Epithelial cell of prostate (primary cell): ENCODE measurements at regions not wholly inside any gene's neighbourhood (a gene's known extent, or its start where the extent isn't known, plus 50 kb on each side); places are given as distances from the start of the nearest gene placed in this dataset.

Experiments
- DNase-seq: peaks from one replicate; pipeline ENCODE4 v3.0.0-alpha.2; 2011; ENCODE audit warnings: low read depth, low spot score
- H3K27ac ChIP-seq: fragments of 450-650 bp; 2 replicates; pipeline ENCODE4 v1.5.1; 2017; ENCODE audit warnings: mild to moderate bottlenecking

GRCh38 chr13:83620530-83621220 lies 261.6 kb downstream of the SLITRK1 start:
- peak overlapping the region; percentile 31 for H3K27ac ChIP-seq
- DNase-seq = no peak

DNA sequence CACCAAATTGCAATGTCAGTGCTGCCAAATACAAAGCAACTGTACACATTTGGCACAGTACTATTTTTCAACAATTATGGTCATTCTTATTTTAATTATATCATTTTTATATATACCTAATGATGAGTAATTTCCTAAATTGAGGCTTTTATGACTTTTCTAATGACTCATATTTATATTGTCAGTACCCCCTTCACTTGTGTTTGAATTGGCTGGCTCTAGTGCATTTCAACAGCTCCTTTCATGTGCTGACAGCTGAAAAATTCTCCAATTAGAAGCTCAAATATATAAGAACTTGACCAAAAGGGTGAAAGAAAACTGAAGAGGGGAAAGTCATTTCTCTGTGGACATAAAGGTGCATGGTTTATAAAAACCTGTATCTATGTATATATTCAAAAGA lies 263.3 kb downstream of the SLITRK1 start:
- no peak overlapping the region for H3K27ac ChIP-seq
- no peak for DNase-seq

DNA sequence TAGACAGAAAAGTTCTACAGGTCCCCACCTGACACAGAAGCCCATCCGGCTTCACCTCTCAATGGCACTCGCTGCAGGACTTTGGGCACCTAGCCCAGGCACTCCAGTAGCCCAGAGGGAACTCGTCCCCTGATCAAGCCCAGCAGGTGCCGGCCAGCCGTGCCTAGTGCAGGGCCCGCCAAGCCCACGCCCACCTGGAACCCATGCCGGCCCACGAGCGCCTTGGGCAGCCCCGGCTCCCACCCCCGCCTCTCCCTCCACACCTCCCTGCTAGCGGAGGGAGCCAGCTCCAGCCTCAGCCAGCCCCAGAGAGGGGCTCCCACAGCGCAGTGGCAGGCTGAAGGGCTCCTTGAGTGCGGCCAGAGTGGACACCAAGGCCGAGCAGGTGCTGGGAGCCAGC lies 268.8 kb downstream of the SLITRK1 start:
- H3K27ac ChIP-seq = no peak overlapping the region
- no peak for DNase-seq

GRCh38 chr13:83601539-83601938 lies 280.7 kb downstream of the SLITRK1 start:
- DNase-seq = no peak

GRCh38 chr13:83592095-83592494 lies 290.2 kb downstream of the SLITRK1 start:
- no peak for DNase-seq
- H3K27ac ChIP-seq = no peak overlapping the region

More at GRCh38 chr13:83601539-83601938, 280.7 kb downstream of the SLITRK1 start:
- H3K27ac ChIP-seq = no peak overlapping the region

GRCh38 chr13:83589814-83590213 lies 292.5 kb downstream of the SLITRK1 start:
- no peak overlapping the region for H3K27ac ChIP-seq
- DNase-seq = no peak

DNA sequence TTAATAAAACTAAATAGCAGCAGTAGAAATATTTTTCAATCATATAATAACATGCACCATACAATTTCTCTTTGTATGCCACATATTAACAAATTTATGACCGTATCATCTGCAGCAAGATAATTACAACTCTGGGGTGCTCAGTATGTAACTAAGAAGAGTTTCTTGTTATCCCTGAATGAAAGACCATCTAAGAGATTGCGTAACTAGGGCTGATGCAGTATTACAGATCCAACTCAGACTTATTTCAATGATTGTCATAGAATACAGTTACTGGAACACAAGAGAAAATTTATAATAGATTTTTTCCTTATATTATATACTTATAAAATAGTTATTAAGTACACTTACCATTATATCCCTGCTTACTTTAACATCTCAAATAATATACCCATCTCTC lies 305.1 kb downstream of the SLITRK1 start:
- no peak overlapping the region for H3K27ac ChIP-seq
- no peak for DNase-seq

DNA sequence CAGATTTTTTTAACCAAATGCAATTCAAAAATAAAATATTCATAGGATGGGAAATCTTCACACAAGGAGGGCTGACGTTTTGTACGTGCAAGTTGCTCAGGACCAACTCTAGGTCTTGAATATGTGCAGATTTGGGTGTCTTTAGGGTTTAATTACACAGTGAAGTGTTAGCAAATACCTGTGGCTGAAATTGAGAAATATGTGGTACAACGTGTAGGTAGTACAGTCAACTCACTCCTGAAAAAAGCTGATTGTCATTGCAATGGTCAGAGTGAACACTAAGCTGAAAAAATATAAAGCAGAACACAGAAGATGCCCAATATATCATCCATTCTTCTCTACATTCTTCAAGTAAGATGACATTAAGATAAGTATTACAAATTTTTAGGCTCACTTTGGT lies 314.3 kb downstream of the SLITRK1 start:
- no peak for DNase-seq
- no peak overlapping the region for H3K27ac ChIP-seq

- H3K27ac ChIP-seq = no peak overlapping the region
- DNase-seq = no peak
Measured at GRCh38 chr13:83563499-83563898, 318.8 kb downstream of the SLITRK1 start.

DNA sequence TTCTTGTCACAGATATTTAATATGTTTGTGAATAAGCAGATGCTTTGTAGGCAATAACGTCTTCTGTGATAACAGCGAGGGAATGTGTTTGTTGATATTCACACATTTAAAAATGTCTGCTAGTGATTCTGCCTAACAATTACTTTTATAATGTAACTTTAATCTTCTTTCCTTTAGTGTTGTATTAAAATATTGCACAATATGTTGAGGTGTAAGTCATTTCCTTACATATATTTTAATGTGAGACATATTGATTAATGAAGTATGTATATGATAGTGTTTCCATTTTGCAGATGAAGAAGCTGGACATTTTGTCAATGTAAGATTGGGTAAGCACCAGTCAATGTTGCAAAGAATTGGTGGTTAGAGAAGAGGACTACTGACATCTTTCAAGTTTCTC lies 324.4 kb downstream of the SLITRK1 start:
- no peak for DNase-seq
- H3K27ac ChIP-seq = no peak overlapping the region

DNA sequence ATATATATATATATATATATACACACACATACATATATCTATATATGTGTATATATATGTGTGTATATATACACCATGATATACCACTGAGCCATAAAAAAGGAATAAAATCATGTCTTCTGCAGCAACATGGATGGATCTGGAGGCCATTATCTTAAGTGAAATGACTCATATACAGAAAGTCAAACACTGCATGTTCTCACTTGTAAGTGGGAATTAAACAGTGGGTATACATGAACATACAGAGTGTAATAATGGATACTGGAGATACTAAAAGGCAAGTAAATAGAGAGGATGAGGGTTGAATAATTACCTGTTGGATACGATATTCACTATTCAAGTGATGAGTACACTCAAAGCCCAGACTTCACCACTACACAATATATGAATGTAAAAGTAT lies 332.6 kb downstream of the SLITRK1 start:
- DNase-seq = no peak
- H3K27ac ChIP-seq = no peak overlapping the region

- DNase-seq = no peak
Measured at GRCh38 chr13:83547043-83547442, 335.2 kb downstream of the SLITRK1 start.

DNA sequence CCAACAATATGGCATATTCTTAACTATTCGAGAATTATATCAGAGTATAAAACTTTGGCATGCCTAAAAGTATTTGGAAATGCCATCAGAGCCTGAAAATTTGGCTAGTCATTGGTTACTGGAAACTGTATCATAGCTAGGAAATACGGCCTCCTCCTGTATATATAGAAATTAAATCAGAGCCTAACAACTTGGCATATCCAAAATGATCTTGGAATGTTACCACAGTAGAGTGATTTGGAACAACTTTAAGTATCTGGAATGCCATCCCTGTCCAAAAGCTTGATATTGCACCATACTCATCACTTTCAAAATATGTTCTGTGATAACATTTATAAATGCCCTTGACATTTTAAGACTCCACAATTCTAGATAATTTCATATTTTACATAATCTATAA lies 335.8 kb downstream of the SLITRK1 start:
- DNase-seq = no peak
- no peak overlapping the region for H3K27ac ChIP-seq

More at GRCh38 chr13:83547043-83547442, 335.2 kb downstream of the SLITRK1 start:
- no peak overlapping the region for H3K27ac ChIP-seq

DNA sequence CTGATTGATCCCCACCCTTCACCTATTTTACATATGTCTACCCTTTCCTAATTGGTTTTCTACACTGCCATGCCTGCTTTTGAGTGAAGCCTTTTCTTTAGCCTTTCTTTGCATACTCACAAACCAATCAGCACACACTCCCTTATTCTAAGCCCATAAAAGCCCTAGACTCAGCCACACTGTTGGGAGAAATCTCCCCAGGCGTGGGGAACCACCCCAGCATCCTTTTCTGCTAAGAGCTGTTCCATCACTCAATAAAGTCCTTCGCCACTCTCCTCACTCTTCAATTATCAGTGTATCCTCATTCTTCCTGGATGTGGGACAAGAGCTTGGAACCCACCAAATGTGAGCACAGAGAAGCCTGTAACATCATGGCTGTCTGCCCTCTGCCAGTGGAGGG lies 343.6 kb downstream of the SLITRK1 start:
- DNase-seq = no peak
- no peak overlapping the region for H3K27ac ChIP-seq

- H3K27ac ChIP-seq = no peak overlapping the region
- no peak for DNase-seq
Measured at GRCh38 chr13:83536941-83537340, 345.3 kb downstream of the SLITRK1 start.

- no peak for DNase-seq
- no peak overlapping the region for H3K27ac ChIP-seq
Measured at GRCh38 chr13:83536153-83536552, 346.1 kb downstream of the SLITRK1 start.

DNA sequence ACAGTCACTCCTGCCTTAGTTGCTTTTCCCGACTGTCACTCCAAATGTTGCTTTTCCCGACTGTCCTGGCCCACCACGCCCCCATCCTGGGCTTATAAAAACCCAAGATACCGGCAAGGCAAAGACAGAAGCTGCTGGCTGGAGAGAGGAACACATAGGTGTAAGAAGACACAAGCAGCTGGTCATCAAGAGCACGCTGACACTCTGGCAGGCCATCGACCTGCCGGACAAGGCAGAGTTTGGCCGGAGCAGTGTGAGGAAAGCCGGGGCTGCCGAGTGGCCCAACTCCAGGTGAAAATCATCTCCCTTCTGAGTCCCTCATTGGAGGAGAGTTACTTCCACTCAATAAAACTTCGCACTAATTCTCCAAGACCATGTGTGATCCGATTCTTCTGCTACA lies 349.5 kb downstream of the SLITRK1 start:
- DNase-seq = no peak
- no peak overlapping the region for H3K27ac ChIP-seq

DNA sequence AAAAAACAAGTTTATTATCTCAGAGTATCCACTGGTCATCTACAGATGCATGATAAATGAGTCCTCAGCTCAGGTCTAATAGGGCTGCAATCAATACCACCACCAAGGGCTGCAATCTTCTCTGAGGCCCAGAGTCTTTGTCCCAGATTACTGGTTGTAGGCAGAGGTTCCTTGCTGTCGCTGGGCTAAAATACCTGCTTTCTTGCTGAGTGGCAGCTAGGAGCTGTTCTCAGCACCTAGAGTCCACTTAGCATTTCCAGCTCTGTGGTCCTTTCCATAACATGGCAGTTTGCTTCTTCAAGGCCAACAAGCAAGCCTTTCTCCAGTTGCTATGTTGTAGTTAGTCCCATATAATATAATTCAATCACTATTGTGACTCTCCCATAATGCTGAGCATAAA lies 351.3 kb downstream of the SLITRK1 start:
- no peak overlapping the region for H3K27ac ChIP-seq
- DNase-seq = no peak

GRCh38 chr13:83516781-83517180 lies 365.5 kb downstream of the SLITRK1 start:
- H3K27ac ChIP-seq = no peak overlapping the region
- no peak for DNase-seq

- no peak overlapping the region for H3K27ac ChIP-seq
Measured at GRCh38 chr13:83515268-83516015, 366.8 kb downstream of the SLITRK1 start.

GRCh38 chr13:83508771-83509301 lies 373.4 kb downstream of the SLITRK1 start:
- no peak overlapping the region for H3K27ac ChIP-seq
- DNase-seq = no peak

More at GRCh38 chr13:83515268-83516015, 366.8 kb downstream of the SLITRK1 start:
- DNase-seq = no peak
